ENCODE measurements at regions not wholly inside any gene's neighbourhood (a gene's known extent, or its start where the extent isn't known, plus 50 kb on each side); places are given as distances from the start of the nearest gene placed in this dataset.

DNA sequence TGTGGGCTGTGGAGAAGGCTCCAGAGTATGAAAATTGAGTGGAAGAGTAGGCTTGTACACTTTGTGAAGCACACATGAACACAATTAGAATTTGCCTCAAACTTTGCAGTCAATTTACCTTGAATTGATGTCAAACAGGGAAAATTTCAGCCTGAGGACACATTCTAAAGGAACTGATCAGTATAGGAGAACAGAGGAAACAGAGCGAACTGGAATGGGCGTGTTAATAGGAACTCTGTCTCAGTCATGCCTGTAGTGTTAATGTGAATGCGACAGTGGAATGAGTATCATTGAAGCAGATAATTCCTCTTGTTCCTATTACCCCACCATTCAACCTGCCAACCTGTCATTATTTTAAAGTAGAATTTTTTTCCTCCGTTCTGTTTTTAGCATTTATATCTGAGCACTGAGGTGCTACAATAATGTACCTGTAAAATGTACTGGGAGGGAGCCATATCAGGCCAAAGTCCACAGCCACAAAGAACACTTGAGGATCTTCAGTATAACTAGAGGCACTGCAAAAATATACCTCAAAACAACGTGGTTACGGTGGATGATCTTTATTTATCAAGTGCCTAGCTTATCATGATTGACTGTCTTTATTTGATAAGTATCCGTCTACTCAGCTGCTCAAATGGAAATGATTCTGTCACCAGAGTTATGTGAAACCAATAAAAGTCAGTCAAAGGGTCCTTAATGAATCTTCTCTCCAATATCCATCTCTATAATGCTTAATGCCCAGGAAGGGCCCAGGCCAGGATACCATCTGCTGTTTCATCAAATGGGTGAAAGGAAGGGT, 125.3 kb upstream of the STMND1 start:
- TF ChIP-seq POLR2AphosphoS5 (IDR thresholded peaks at IDR 0.05): no peak
- TF ChIP-seq CTCF (IDR thresholded peaks at IDR 0.05 in 8 of 11, conservative IDR thresholded peaks at IDR 0.05 in 3 of 11): no peak
